GM12878 (cell line): ENCODE measurements at regions not wholly inside any gene's neighbourhood (a gene's known extent, or its start where the extent isn't known, plus 50 kb on each side); places are given as distances from the start of the nearest gene placed in this dataset.

Source experiments
- ATAC-seq: fragments of 200-7000 bp; cut with Tn5 transposase; 3 replicates; pipeline ENCODE4 v1.9.1; 2020; ENCODE audit warnings: mild to moderate bottlenecking, moderate library complexity
- BruUV-seq: library from RNA; stranded (reverse); fragments of 400-500 nt; replicated peaks from 2 replicates; lab custom pipeline; 2021; lab: Mats Ljungman, UMichigan
- CTCF ChIA-PET: fragments of 300-600 bp; sonication (Branson Sonifier 250); formaldehyde crosslinking; extraction: SDS; loops from one replicate; lab custom pipeline; 2021; ENCODE audit warnings: inconsistent platforms; lab: Yijun Ruan, JAX
- POLR2A ChIA-PET: fragments of 350-600 bp; formaldehyde crosslinking; extraction: SDS; loops from one replicate; lab custom pipeline; 2021; ENCODE audit warnings: inconsistent platforms; lab: Charles Lee
- RAD21 ChIA-PET: fragments of 300-600 bp; sonication (Branson Sonifier 250); formaldehyde crosslinking; loops from one replicate; lab custom pipeline; 2023; ENCODE audit warnings: antibody characterized with exemption; ENCODE audit not compliant: unreplicated experiment; lab: Charles Lee
- SMC1A ChIA-PET: fragments of 300-600 bp; sonication (Branson Sonifier 250); formaldehyde crosslinking; loops from one replicate; lab custom pipeline; 2023; ENCODE audit not compliant: unreplicated experiment, uncharacterized antibody; lab: Charles Lee
- DNase-seq: peaks from one replicate; pipeline ENCODE4 v3.0.0-alpha.2; 2011; ENCODE audit warnings: low read depth, low spot score
- FAIRE-seq: peaks from 3 replicates; lab custom pipeline; 2011; peaks lifted over from hg19 to GRCh38; lab: Jason Lieb, UNC
- H2AFZ ChIP-seq: 2 replicates; pipeline ENCODE4 v1.6.0; 2011; ENCODE audit warnings: low read depth, low read length, control low read depth; ENCODE audit not compliant: control insufficient read depth
- H3K27ac ChIP-seq: 2 replicates; pipeline ENCODE4 v1.5.1; 2011; ENCODE audit warnings: control low read depth; ENCODE audit not compliant: control insufficient read depth, insufficient read depth
- H3K27me3 ChIP-seq, 2 experiments: replicated peaks in 1 of 2; 2 replicates each; pipeline versions ENCODE4 v1.6.0 to v1.6.1; 2011; ENCODE audit warnings: low read length in 1 of 2; ENCODE audit not compliant: control insufficient read depth in 2 of 2, insufficient read depth in 2 of 2
- H3K36me3 ChIP-seq, 2 experiments: 2 replicates each; pipeline ENCODE4 v1.5.1; 2011; ENCODE audit warnings: low read length in 1 of 2; ENCODE audit not compliant: control insufficient read depth in 2 of 2, insufficient read depth in 2 of 2
- H3K4me1 ChIP-seq: 2 replicates; pipeline ENCODE4 v1.6.1; 2011; ENCODE audit warnings: mild to moderate bottlenecking, low read length, moderate library complexity, mixed read lengths; ENCODE audit not compliant: control insufficient read depth, insufficient read depth
- H3K4me2 ChIP-seq: 2 replicates; pipeline ENCODE4 v1.6.0; 2011; ENCODE audit warnings: control low read depth; ENCODE audit not compliant: control insufficient read depth, insufficient read depth
- H3K4me3 ChIP-seq: fragments of 200-600 bp; sonication (generic); 2 replicates; pipeline ENCODE4 v1.5.1; 2016
- H3K79me2 ChIP-seq: 2 replicates; pipeline ENCODE4 v1.6.0; 2011; ENCODE audit warnings: low read length; ENCODE audit not compliant: control insufficient read depth, insufficient read depth
- H3K9ac ChIP-seq: 2 replicates; pipeline ENCODE4 v1.8.0; 2011; ENCODE audit warnings: low read length, control low read depth, mixed read lengths; ENCODE audit not compliant: control insufficient read depth, insufficient read depth
- H3K9me3 ChIP-seq: replicated peaks from 3 replicates; pipeline ENCODE4 v1.5.1; 2011; ENCODE audit warnings: mild to moderate bottlenecking, low read length; ENCODE audit not compliant: control insufficient read depth, insufficient read depth
- H4K20me1 ChIP-seq: 2 replicates; pipeline ENCODE4 v1.6.0; 2011; ENCODE audit not compliant: control insufficient read depth, insufficient read depth
- CEBPZ ChIP-seq: fragments of 150-350 bp; IDR thresholded peaks from 2 replicates; pipeline ENCODE4 v1.6.1; 2016; ENCODE audit warnings: low read depth, low read length
- CHD1 ChIP-seq: IDR thresholded peaks from 2 replicates; pipeline ENCODE4 v1.6.1; 2012; ENCODE audit warnings: low read depth, low read length, improper control_type of control experiment
- CREB1 ChIP-seq: IDR thresholded peaks from 2 replicates; pipeline ENCODE4 v1.6.1; 2012; ENCODE audit warnings: low read depth, mild to moderate bottlenecking, inconsistent platforms
- E4F1 ChIP-seq: fragments of 450-650 bp; IDR thresholded peaks from 2 replicates; pipeline ENCODE4 v1.6.1; 2018; ENCODE audit warnings: borderline replicate concordance, mild to moderate bottlenecking; ENCODE audit not compliant: partially characterized antibody
- MYB ChIP-seq: fragments of 150-350 bp; IDR thresholded peaks from 2 replicates; pipeline ENCODE4 v1.6.1; 2014; ENCODE audit warnings: mild to moderate bottlenecking, low read depth, low read length, borderline replicate concordance
- PAX5 ChIP-seq: IDR thresholded peaks from 2 replicates; pipeline ENCODE4 v1.6.1; 2011; ENCODE audit warnings: low read depth, low read length, borderline replicate concordance
- RAD51 ChIP-seq: fragments of 450-650 bp; IDR thresholded peaks from 2 replicates; pipeline ENCODE4 v1.6.1; 2016; ENCODE audit warnings: moderate library complexity, mild to moderate bottlenecking, inconsistent platforms
- RCOR1 ChIP-seq: conservative IDR thresholded peaks from 2 replicates; pipeline ENCODE4 v1.6.1; 2012; ENCODE audit warnings: low read depth, low read length, improper control_type of control experiment
- ZNF687 ChIP-seq: fragments of 450-650 bp; IDR thresholded peaks from 2 replicates; pipeline ENCODE4 v1.6.1; 2017; ENCODE audit warnings: mild to moderate bottlenecking, moderate library complexity
- WGBS: methylation state at CpG from one replicate; pipeline ENCODE4 v1.1.6; 2016; ENCODE audit warnings: low lambda C conversion rate; ENCODE audit not compliant: insufficient replicate concordance, insufficient coverage; ENCODE audit errors: missing lambda C conversion rate; 5-methylcytosine and 5-hydroxymethylcytosine counted together
- in situ Hi-C: fragments of 300-500 bp; cut with MboI; formaldehyde crosslinking; loops from 9 replicates; pipeline ENCODE4 v1.14.3; 2018; ENCODE audit warnings: mixed read lengths
- intact Hi-C: fragments of 100-400 bp; cut with micrococcal nuclease; formaldehyde crosslinking; loops from one replicate; pipeline ENCODE4 v1.14.2; 2022; ENCODE audit not compliant: unreplicated experiment

GRCh38 chr12:91483471-91483985 is 300.9 kb upstream of the DCN start:
- 51% methylated on average over 6 of the region's 6 CpGs for WGBS
- SMC1A ChIA-PET: interaction anchor here (1.2 kb wide), 3 partner anchors 9 to 14 kb away, joined by 3 to 4 read pairs (median 3); no protein-coding TSS in a partner anchor
- RAD21 ChIA-PET: no interaction called here
- Histone ChIP-seq H3K4me3 (no peak overlapping the region), H3K36me3 (no peaks in the 10 kb centered on the region), H4K20me1 (no peaks in the 10 kb centered on the region), H3K4me1 (no peaks in the 10 kb centered on the region), H2AFZ (no peak overlapping the region), H3K9ac (no peak overlapping the region), H3K27me3 (no peaks in the 10 kb centered on the region), H3K79me2 (no peaks in the 10 kb centered on the region), H3K4me2 (no peak overlapping the region), H3K27ac (no peak overlapping the region), H3K9me3 (no peaks in the 10 kb centered on the region)
- CTCF ChIA-PET: interaction anchor here (0.6 kb wide), 1 partner anchor 157 kb away, joined by 3 read pairs; no protein-coding TSS in a partner anchor
- BruUV-seq: no TSS peak
- DNase-seq (no peak), FAIRE-seq (no peak), ATAC-seq (no peak)
- intact Hi-C loops (no loop called here), in situ Hi-C loops (no loop called here)
- POLR2A ChIA-PET: interaction anchor here (0.5 kb wide), 1 partner anchor 1936 kb away, joined by 3 read pairs; no protein-coding TSS in a partner anchor
- no peak for TF ChIP-seq RCOR1
- no peak for TF ChIP-seq MYB
- TF ChIP-seq CREB1: no peak
- TF ChIP-seq CEBPZ: no peak
- no peak for TF ChIP-seq CHD1
- no peak for TF ChIP-seq E4F1
- no peak for TF ChIP-seq PAX5
- TF ChIP-seq RAD51: no peak
- TF ChIP-seq ZNF687: no peak
